HuH-7 (cell line): ENCODE measurements at regions not wholly inside any gene's neighbourhood (a gene's known extent, or its start where the extent isn't known, plus 50 kb on each side); places are given as distances from the start of the nearest gene placed in this dataset.

Experiments
- DNase-seq: peaks from one replicate; pipeline ENCODE4 v3.0.0; 2011; ENCODE audit warnings: low spot score

- no peak for DNase-seq
Measured at GRCh38 chr7:24521917-24522623, 51.2 kb upstream of the PALS2 start.
